GM12878 (cell line): ENCODE measurements at regions not wholly inside any gene's neighbourhood (a gene's known extent, or its start where the extent isn't known, plus 50 kb on each side); places are given as distances from the start of the nearest gene placed in this dataset.

Source experiments
- ATAC-seq: fragments of 200-7000 bp; cut with Tn5 transposase; 3 replicates; pipeline ENCODE4 v1.9.1; 2020; ENCODE audit warnings: mild to moderate bottlenecking, moderate library complexity
- BruUV-seq: library from RNA; stranded (reverse); fragments of 400-500 nt; replicated peaks from 2 replicates; lab custom pipeline; 2021; lab: Mats Ljungman, UMichigan
- CTCF ChIA-PET: fragments of 300-600 bp; sonication (Branson Sonifier 250); formaldehyde crosslinking; extraction: SDS; loops from one replicate; lab custom pipeline; 2021; ENCODE audit warnings: inconsistent platforms; lab: Yijun Ruan, JAX
- POLR2A ChIA-PET: fragments of 350-600 bp; formaldehyde crosslinking; extraction: SDS; loops from one replicate; lab custom pipeline; 2021; ENCODE audit warnings: inconsistent platforms; lab: Charles Lee
- RAD21 ChIA-PET: fragments of 300-600 bp; sonication (Branson Sonifier 250); formaldehyde crosslinking; loops from one replicate; lab custom pipeline; 2023; ENCODE audit warnings: antibody characterized with exemption; ENCODE audit not compliant: unreplicated experiment; lab: Charles Lee
- SMC1A ChIA-PET: fragments of 300-600 bp; sonication (Branson Sonifier 250); formaldehyde crosslinking; loops from one replicate; lab custom pipeline; 2023; ENCODE audit not compliant: unreplicated experiment, uncharacterized antibody; lab: Charles Lee
- DNase-seq: peaks from one replicate; pipeline ENCODE4 v3.0.0-alpha.2; 2011; ENCODE audit warnings: low read depth, low spot score
- FAIRE-seq: peaks from 3 replicates; lab custom pipeline; 2011; peaks lifted over from hg19 to GRCh38; lab: Jason Lieb, UNC
- H2AFZ ChIP-seq: 2 replicates; pipeline ENCODE4 v1.6.0; 2011; ENCODE audit warnings: low read depth, low read length, control low read depth; ENCODE audit not compliant: control insufficient read depth
- H3K27ac ChIP-seq: 2 replicates; pipeline ENCODE4 v1.5.1; 2011; ENCODE audit warnings: control low read depth; ENCODE audit not compliant: control insufficient read depth, insufficient read depth
- H3K27me3 ChIP-seq, 2 experiments: replicated peaks in 1 of 2; 2 replicates each; pipeline versions ENCODE4 v1.6.0 to v1.6.1; 2011; ENCODE audit warnings: low read length in 1 of 2; ENCODE audit not compliant: control insufficient read depth in 2 of 2, insufficient read depth in 2 of 2
- H3K36me3 ChIP-seq, 2 experiments: 2 replicates each; pipeline ENCODE4 v1.5.1; 2011; ENCODE audit warnings: low read length in 1 of 2; ENCODE audit not compliant: control insufficient read depth in 2 of 2, insufficient read depth in 2 of 2
- H3K4me1 ChIP-seq: 2 replicates; pipeline ENCODE4 v1.6.1; 2011; ENCODE audit warnings: mild to moderate bottlenecking, low read length, moderate library complexity, mixed read lengths; ENCODE audit not compliant: control insufficient read depth, insufficient read depth
- H3K4me2 ChIP-seq: 2 replicates; pipeline ENCODE4 v1.6.0; 2011; ENCODE audit warnings: control low read depth; ENCODE audit not compliant: control insufficient read depth, insufficient read depth
- H3K4me3 ChIP-seq: fragments of 200-600 bp; sonication (generic); 2 replicates; pipeline ENCODE4 v1.5.1; 2016
- H3K79me2 ChIP-seq: 2 replicates; pipeline ENCODE4 v1.6.0; 2011; ENCODE audit warnings: low read length; ENCODE audit not compliant: control insufficient read depth, insufficient read depth
- H3K9ac ChIP-seq: 2 replicates; pipeline ENCODE4 v1.8.0; 2011; ENCODE audit warnings: low read length, control low read depth, mixed read lengths; ENCODE audit not compliant: control insufficient read depth, insufficient read depth
- H3K9me3 ChIP-seq: replicated peaks from 3 replicates; pipeline ENCODE4 v1.5.1; 2011; ENCODE audit warnings: mild to moderate bottlenecking, low read length; ENCODE audit not compliant: control insufficient read depth, insufficient read depth
- H4K20me1 ChIP-seq: 2 replicates; pipeline ENCODE4 v1.6.0; 2011; ENCODE audit not compliant: control insufficient read depth, insufficient read depth
- BHLHE40 ChIP-seq, 2 experiments: fragments of 450-650 bp in 1 of 2; IDR thresholded peaks; 2 replicates each; pipeline ENCODE4 v1.6.1; 2011 to 2017; ENCODE audit warnings: low read depth in 2 of 2, borderline replicate concordance in 1 of 2, improper control_type of control experiment in 1 of 2, low read length in 1 of 2, mild to moderate bottlenecking in 1 of 2
- CBX3 ChIP-seq: fragments of 200-600 bp; sonication (generic); IDR thresholded peaks from 2 replicates; pipeline ENCODE4 v1.6.1; 2016; ENCODE audit warnings: low read depth, borderline replicate concordance
- CBX5 ChIP-seq: sonication (generic); IDR thresholded peaks from 2 replicates; pipeline ENCODE4 v1.6.1; 2016; ENCODE audit warnings: low read depth, moderate library complexity, mild to moderate bottlenecking, inconsistent platforms
- CHD2 ChIP-seq: IDR thresholded peaks from 2 replicates; pipeline ENCODE4 v1.6.1; 2011; ENCODE audit warnings: low read depth, low read length, improper control_type of control experiment, borderline replicate concordance
- ESRRA ChIP-seq: IDR thresholded peaks from 2 replicates; pipeline ENCODE4 v1.6.1; 2012; ENCODE audit warnings: mild to moderate bottlenecking, low read length, improper control_type of control experiment
- GATAD2B ChIP-seq: fragments of 450-650 bp; conservative IDR thresholded peaks from 2 replicates; pipeline ENCODE4 v1.6.1; 2017; ENCODE audit warnings: low read depth, mild to moderate bottlenecking, moderate library complexity
- HCFC1 ChIP-seq: fragments of 150-350 bp; IDR thresholded peaks from 2 replicates; pipeline ENCODE4 v1.6.1; 2014; ENCODE audit warnings: low read length
- KDM1A ChIP-seq: fragments of 200-600 bp; sonication (generic); IDR thresholded peaks from 2 replicates; pipeline ENCODE4 v1.6.1; 2016; ENCODE audit warnings: borderline replicate concordance
- MAX ChIP-seq: IDR thresholded peaks from 2 replicates; pipeline ENCODE4 v1.6.1; 2012; ENCODE audit warnings: low read depth, low read length, improper control_type of control experiment
- NFXL1 ChIP-seq: fragments of 450-650 bp; IDR thresholded peaks from 2 replicates; pipeline ENCODE4 v1.6.1; 2017; ENCODE audit warnings: antibody characterized with exemption, mild to moderate bottlenecking, borderline replicate concordance
- NFYA ChIP-seq: IDR thresholded peaks from 2 replicates; pipeline ENCODE4 v1.6.1; 2011; ENCODE audit warnings: low read depth, mild to moderate bottlenecking, low read length, improper control_type of control experiment, borderline replicate concordance
- PAX8 ChIP-seq: fragments of 450-650 bp; IDR thresholded peaks from 2 replicates; pipeline ENCODE4 v1.6.1; 2017; ENCODE audit warnings: mild to moderate bottlenecking, moderate library complexity
- SREBF2 ChIP-seq: IDR thresholded peaks from 2 replicates; pipeline ENCODE4 v1.6.1; 2012; ENCODE audit warnings: mild to moderate bottlenecking, low read length
- SUZ12 ChIP-seq: fragments of 200-600 bp; sonication (generic); IDR thresholded peaks from one replicate; pipeline ENCODE4 v1.6.1; 2018; ENCODE audit warnings: antibody characterized with exemption, mild to moderate bottlenecking; ENCODE audit not compliant: unreplicated experiment
- ZBTB11 ChIP-seq: fragments of 450-650 bp; formaldehyde crosslinking; IDR thresholded peaks from 2 replicates; pipeline ENCODE4 v1.5.0; 2022; ENCODE audit warnings: mild to moderate bottlenecking, missing genetic modification characterization
- ZNF274 ChIP-seq: IDR thresholded peaks from one replicate; pipeline ENCODE4 v1.8.0; 2011; ENCODE audit not compliant: insufficient read length, insufficient read depth
- WGBS: methylation state at CpG from one replicate; pipeline ENCODE4 v1.1.6; 2016; ENCODE audit warnings: low lambda C conversion rate; ENCODE audit not compliant: insufficient replicate concordance, insufficient coverage; ENCODE audit errors: missing lambda C conversion rate; 5-methylcytosine and 5-hydroxymethylcytosine counted together
- in situ Hi-C: fragments of 300-500 bp; cut with MboI; formaldehyde crosslinking; loops from 9 replicates; pipeline ENCODE4 v1.14.3; 2018; ENCODE audit warnings: mixed read lengths
- intact Hi-C: fragments of 100-400 bp; cut with micrococcal nuclease; formaldehyde crosslinking; loops from one replicate; pipeline ENCODE4 v1.14.2; 2022; ENCODE audit not compliant: unreplicated experiment

GRCh38 chr2:5846881-5847280 is 154.7 kb downstream of the SOX11 start:
- ChIA-PET SMC1A (no interaction called here), POLR2A (no interaction called here), CTCF (interaction anchor here (1.0 kb wide), 1 partner anchor 40 kb away, joined by 3 read pairs; no protein-coding TSS in a partner anchor), RAD21 (no interaction called here)
- Histone ChIP-seq H3K9ac (no peak overlapping the region), H3K36me3 (no peaks in the 10 kb centered on the region), H3K4me2 (no peak overlapping the region), H3K9me3 (no peaks in the 10 kb centered on the region), H3K79me2 (no peaks in the 10 kb centered on the region), H4K20me1 (no peaks in the 10 kb centered on the region), H2AFZ (no peak overlapping the region), H3K27ac (no peak overlapping the region), H3K4me1 (no peaks in the 10 kb centered on the region), H3K4me3 (no peak overlapping the region), H3K27me3 (no peaks in the 10 kb centered on the region)
- FAIRE-seq (no peak), DNase-seq (no peak), ATAC-seq (no peak)
- TF ChIP-seq ESRRA (no peak), CHD2 (no peak), KDM1A (no peak), PAX8 (no peak), ZBTB11 (no peak), CBX5 (no peak), NFXL1 (no peak), CBX3 (no peak), SUZ12 (no peak), ZNF274 (no peak), NFYA (no peak), MAX (no peak), HCFC1 (no peak), SREBF2 (no peak), BHLHE40 (IDR thresholded peaks at IDR 0.05; ENCODE audit: borderline replicate concordance in 1 of 2, low read depth in 2 of 2, low read length in 1 of 2) (no peak), GATAD2B (no peak)
- no TSS peak for BruUV-seq
- intact Hi-C loops = no loop called here
- WGBS = 40% methylated on average over 7 of the region's 7 CpGs
- in situ Hi-C loops = no loop called here
